Stimulated activated memory B cell treated with anti-CD40 and anti-IgM and Interleukin-4, amounts not matched to agents 10 μg/mL and 1 μg/mL and 100 μg/mL, for 72 hours (primary cell): ENCODE measurements at regions not wholly inside any gene's neighbourhood (a gene's known extent, or its start where the extent isn't known, plus 50 kb on each side); places are given as distances from the start of the nearest gene placed in this dataset.

Source experiments
- ATAC-seq: fragments of 150-1000 bp; cut with Tn5 transposase; 2 replicates; pipeline ENCODE4 v1.10.0; 2021
- H3K27ac Mint-ChIP-seq: one replicate; pipeline ENCODE4 v1.8.0; 2022; ENCODE audit warnings: mild to moderate bottlenecking, mixed read lengths
- H3K27me3 Mint-ChIP-seq: one replicate; pipeline ENCODE4 v1.8.0; 2022; ENCODE audit warnings: mixed read lengths
- H3K36me3 Mint-ChIP-seq: one replicate; pipeline ENCODE4 v1.8.0; 2022; ENCODE audit warnings: mixed read lengths
- H3K4me1 Mint-ChIP-seq: one replicate; pipeline ENCODE4 v1.8.0; 2022; ENCODE audit warnings: mixed read lengths
- H3K4me3 Mint-ChIP-seq: one replicate; pipeline ENCODE4 v1.8.0; 2022; ENCODE audit warnings: mild to moderate bottlenecking, moderate library complexity, mixed read lengths
- H3K9me3 Mint-ChIP-seq: one replicate; pipeline ENCODE4 v1.8.0; 2022; ENCODE audit warnings: mixed read lengths

DNA sequence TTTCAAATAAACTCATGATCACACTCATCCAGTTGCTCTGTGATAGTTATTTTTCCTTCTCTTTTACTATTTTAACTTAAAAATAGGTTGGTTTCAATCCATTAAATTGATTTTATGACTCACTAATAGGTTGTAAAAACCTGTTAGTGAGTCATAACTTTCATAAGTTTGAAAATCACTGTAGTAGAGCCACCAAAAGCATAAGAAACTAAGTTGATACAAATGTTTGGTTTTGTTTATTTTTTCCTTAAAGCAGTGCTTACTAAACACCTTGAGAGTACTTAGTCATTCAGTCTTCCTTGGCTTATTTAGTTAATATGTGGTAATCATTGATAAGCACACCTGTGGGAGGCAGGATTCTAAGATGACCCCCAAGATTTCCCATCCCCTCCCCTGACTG is 312.1 kb upstream of the MAN1A1 start:
- Mint-ChIP-seq H3K27ac (no peak overlapping the region), H3K36me3 (no peaks in the 10 kb centered on the region), H3K27me3 (no peaks in the 10 kb centered on the region), H3K4me3 (no peak overlapping the region), H3K9me3 (no peaks in the 10 kb centered on the region), H3K4me1 (no peaks in the 10 kb centered on the region)
- no peak for ATAC-seq

DNA sequence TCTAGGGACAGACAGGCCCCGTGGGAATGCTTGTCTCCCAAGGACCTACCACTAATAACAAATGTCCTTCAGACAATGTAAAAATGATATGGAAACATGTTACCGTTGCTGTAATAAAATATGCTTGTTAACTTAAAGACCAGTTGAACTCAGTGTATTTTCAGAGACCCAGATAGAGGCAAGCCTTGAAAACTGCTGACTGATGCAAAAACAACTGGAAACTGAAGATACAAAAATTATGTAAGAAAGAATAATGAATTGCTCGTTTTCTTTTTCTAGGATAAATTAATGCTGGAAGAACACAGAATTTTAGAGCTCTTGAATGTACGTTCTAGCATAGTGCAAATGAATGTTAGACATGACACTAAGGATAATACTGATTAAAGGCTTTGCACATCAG is 311.5 kb upstream of the MAN1A1 start:
- Mint-ChIP-seq H3K27me3 (no peaks in the 10 kb centered on the region), H3K4me1 (no peaks in the 10 kb centered on the region), H3K9me3 (no peaks in the 10 kb centered on the region), H3K36me3 (no peaks in the 10 kb centered on the region), H3K4me3 (no peak overlapping the region), H3K27ac (no peak overlapping the region)
- ATAC-seq = no peak

DNA sequence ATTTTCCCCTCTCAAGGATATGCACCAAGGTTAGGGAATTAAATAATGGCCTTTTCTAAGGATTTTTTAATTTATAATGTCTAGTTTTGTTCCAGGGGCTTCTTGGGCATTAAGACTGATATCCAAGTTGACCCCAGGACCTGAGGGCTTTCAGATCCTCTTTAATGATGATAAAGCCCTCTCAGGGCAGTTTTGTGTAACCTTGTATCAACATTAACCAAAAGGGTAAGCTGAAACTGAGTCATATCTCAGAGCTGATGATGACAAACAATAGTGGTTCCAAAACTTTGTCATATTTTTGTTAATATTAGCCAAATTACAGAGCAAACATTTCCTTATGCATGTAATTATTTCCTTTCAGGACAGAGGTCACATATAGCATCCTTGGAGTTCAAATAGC is 309.4 kb upstream of the MAN1A1 start:
- no peaks in the 10 kb centered on the region for H3K9me3 Mint-ChIP-seq
- ATAC-seq = no peak
- no peaks in the 10 kb centered on the region for H3K4me1 Mint-ChIP-seq
- H3K4me3 Mint-ChIP-seq = no peak overlapping the region
- no peaks in the 10 kb centered on the region for H3K27me3 Mint-ChIP-seq
- H3K36me3 Mint-ChIP-seq = no peaks in the 10 kb centered on the region
- no peak overlapping the region for H3K27ac Mint-ChIP-seq

DNA sequence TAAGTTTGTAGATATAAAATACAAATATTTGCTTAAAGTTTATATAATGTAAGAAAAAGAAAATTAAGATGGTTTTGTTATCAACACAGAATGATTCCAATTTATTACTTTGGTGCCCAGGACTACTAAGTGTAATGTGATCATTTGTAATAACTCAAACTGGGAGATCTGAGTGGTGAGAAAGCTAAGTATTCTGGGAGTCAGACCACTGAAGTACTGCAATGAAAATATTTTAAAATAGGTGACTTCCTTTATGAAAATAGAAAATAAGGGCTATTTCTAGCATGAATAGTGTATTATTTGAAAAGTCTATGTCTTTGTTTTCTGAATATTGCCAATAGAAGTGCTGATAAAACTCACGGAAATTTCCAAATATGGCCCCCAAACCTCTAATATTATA is 305.6 kb upstream of the MAN1A1 start:
- Mint-ChIP-seq H3K36me3 (no peaks in the 10 kb centered on the region), H3K27ac (no peak overlapping the region), H3K27me3 (no peaks in the 10 kb centered on the region), H3K9me3 (no peaks in the 10 kb centered on the region), H3K4me3 (no peak overlapping the region), H3K4me1 (no peaks in the 10 kb centered on the region)
- no peak for ATAC-seq

DNA sequence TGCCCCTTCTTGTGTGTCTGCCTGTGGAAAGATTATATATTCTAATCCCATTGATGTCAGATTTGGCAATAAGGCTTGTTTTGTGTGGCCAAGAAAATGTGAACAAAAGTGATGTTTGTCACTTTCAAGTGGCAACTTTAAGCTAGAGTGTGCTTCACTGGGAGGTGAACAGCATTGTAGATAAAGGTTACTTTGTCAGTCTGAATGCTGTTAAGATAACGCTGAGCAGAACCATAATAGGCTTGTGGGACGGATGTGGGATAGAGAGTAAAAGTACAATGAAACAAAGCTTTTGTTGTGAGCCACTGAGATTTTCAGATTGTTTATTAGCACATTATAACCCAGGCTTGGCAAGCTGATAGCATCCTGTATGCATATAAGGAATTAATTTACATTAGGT is 303.8 kb upstream of the MAN1A1 start:
- Mint-ChIP-seq H3K4me3 (no peak overlapping the region), H3K27me3 (no peaks in the 10 kb centered on the region), H3K9me3 (no peaks in the 10 kb centered on the region), H3K4me1 (no peaks in the 10 kb centered on the region), H3K27ac (no peak overlapping the region), H3K36me3 (no peaks in the 10 kb centered on the region)
- no peak for ATAC-seq

DNA sequence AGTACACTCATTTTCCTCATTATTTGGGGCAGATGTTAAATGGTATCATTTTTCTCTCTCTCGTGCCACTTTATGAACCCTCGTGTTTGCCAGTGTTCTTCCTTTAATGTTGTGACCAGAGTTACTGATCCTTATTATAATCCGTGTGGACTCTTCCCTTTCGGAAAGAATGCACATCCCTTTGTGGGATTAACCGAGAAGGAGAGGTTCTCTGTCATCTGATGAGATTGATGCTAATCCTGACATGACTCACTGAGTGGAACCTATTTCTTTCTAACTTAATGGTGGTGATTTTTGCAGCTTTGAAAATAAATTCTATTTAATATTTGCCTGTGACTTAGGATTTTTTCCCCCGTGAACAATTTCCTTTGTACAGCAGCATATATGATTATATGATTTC is 300.0 kb upstream of the MAN1A1 start:
- Mint-ChIP-seq H3K36me3 (no peaks in the 10 kb centered on the region), H3K27ac (no peak overlapping the region), H3K9me3 (no peaks in the 10 kb centered on the region), H3K4me3 (no peak overlapping the region), H3K27me3 (no peaks in the 10 kb centered on the region), H3K4me1 (no peaks in the 10 kb centered on the region)
- ATAC-seq = no peak

DNA sequence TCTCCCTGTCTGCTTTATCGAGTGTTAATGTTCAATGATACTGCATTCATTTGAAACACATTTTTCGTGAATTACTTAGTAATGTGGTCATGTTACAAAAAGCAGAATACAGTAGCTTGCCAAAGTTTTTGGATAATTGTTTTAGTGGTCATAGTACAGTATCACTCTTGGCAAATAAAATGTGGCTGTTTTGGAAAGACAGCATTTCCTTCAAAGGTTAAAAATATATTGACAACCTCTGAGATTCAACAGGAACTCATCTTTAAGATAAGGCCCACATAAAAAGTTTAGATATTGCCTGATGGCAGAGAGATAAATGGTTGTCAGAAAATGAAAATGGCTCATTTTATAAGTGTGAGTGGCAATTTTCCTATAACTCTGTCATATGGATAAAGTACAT is 297.7 kb upstream of the MAN1A1 start:
- Mint-ChIP-seq H3K27ac (no peak overlapping the region), H3K4me1 (no peaks in the 10 kb centered on the region), H3K4me3 (no peak overlapping the region), H3K9me3 (no peaks in the 10 kb centered on the region), H3K36me3 (no peaks in the 10 kb centered on the region), H3K27me3 (no peaks in the 10 kb centered on the region)
- no peak for ATAC-seq

- no peaks in the 10 kb centered on the region for H3K9me3 Mint-ChIP-seq
- H3K27ac Mint-ChIP-seq = no peak overlapping the region
- no peaks in the 10 kb centered on the region for H3K4me1 Mint-ChIP-seq
- no peaks in the 10 kb centered on the region for H3K36me3 Mint-ChIP-seq
- no peak overlapping the region for H3K4me3 Mint-ChIP-seq
- ATAC-seq = no peak
- H3K27me3 Mint-ChIP-seq = no peaks in the 10 kb centered on the region
Observed at GRCh38 chr6:119643876-119644275, 294.3 kb upstream of the MAN1A1 start.

DNA sequence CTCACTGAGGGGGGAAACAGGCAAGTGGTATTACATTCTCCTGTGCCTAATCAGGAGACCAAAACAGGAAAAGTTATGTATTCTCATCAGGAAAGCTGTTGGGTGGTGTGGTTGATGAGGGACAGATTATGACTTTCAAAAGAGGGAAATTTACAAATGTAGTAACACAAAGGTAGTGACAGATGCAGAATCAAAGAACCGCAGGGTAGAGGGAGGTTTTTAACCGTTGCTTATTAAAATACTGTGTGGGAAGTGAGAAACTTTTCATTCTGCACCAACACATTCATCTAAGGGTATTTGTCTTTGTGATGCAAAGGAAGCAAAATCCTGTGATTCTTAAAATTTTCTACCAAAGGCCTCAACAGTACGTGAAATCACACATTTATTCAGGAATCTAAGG is 288.2 kb upstream of the MAN1A1 start:
- H3K27ac Mint-ChIP-seq = no peak overlapping the region

DNA sequence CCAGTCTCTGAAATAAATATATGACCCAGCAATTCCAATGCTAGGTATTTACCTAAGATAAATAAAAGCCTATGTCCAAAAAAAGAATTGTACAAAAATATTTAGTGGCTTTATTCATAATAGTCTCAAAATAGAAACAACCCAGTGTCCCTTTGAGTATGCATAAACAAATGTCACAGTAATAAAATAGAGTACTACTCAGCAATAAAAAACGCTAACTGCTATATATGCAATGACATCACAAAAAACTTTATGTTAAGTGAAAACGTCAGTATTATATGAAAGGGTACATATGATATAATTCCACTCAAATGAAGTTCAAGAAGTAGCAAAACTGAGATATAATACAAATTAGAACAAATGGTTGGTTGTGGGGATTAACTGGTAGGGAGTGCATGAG is 286.5 kb upstream of the MAN1A1 start:
- Mint-ChIP-seq H3K4me1 (no peaks in the 10 kb centered on the region), H3K9me3 (peaks cover 2% of the 10 kb centered on the region), H3K27me3 (no peaks in the 10 kb centered on the region), H3K27ac (no peak overlapping the region), H3K36me3 (no peaks in the 10 kb centered on the region), H3K4me3 (no peak overlapping the region)
- ATAC-seq = no peak

More for the DNA sequence above, 288.2 kb upstream of the MAN1A1 start:
- H3K27me3 Mint-ChIP-seq = no peaks in the 10 kb centered on the region
- peaks cover 2% of the 10 kb centered on the region for H3K9me3 Mint-ChIP-seq
- no peaks in the 10 kb centered on the region for H3K36me3 Mint-ChIP-seq
- no peak for ATAC-seq
- H3K4me3 Mint-ChIP-seq = no peak overlapping the region
- no peaks in the 10 kb centered on the region for H3K4me1 Mint-ChIP-seq

DNA sequence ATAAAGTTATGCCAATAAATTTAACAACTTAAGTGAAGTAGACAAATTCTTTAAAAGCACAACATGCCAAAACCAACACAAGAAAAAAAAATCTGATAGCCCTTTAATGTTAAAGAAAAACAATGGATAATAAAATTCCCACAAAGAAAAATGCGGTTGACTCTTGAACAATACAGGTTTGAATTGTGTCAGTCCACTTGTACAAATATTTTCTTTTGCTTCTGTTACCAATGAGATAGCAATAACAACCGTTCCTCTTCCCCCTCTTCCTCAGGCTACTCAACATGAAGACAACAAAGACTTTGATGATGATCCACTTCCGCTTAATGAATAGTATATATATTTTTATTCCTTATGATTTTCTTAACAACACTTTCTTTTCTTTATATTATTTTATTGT is 283.9 kb upstream of the MAN1A1 start:
- H3K27ac Mint-ChIP-seq = no peak overlapping the region
- H3K27me3 Mint-ChIP-seq = no peaks in the 10 kb centered on the region
- peaks cover 2% of the 10 kb centered on the region for H3K9me3 Mint-ChIP-seq
- H3K4me1 Mint-ChIP-seq = no peaks in the 10 kb centered on the region
- H3K36me3 Mint-ChIP-seq = no peaks in the 10 kb centered on the region
- H3K4me3 Mint-ChIP-seq = no peak overlapping the region
- ATAC-seq = no peak

- Mint-ChIP-seq H3K9me3 (peaks cover 2% of the 10 kb centered on the region), H3K27me3 (no peaks in the 10 kb centered on the region), H3K4me3 (no peak overlapping the region), H3K36me3 (no peaks in the 10 kb centered on the region), H3K27ac (no peak overlapping the region), H3K4me1 (no peaks in the 10 kb centered on the region)
- ATAC-seq = no peak
Observed at GRCh38 chr6:119630561-119631192, 281.1 kb upstream of the MAN1A1 start.

- H3K27ac Mint-ChIP-seq = no peak overlapping the region
- no peaks in the 10 kb centered on the region for H3K36me3 Mint-ChIP-seq
- no peaks in the 10 kb centered on the region for H3K27me3 Mint-ChIP-seq
- no peaks in the 10 kb centered on the region for H3K4me1 Mint-ChIP-seq
- no peaks in the 10 kb centered on the region for H3K9me3 Mint-ChIP-seq
- no peak overlapping the region for H3K4me3 Mint-ChIP-seq
- ATAC-seq = no peak
Observed at GRCh38 chr6:119628691-119629594, 279.4 kb upstream of the MAN1A1 start.

GRCh38 chr6:119627908-119628669 is 278.5 kb upstream of the MAN1A1 start:
- Mint-ChIP-seq H3K4me3 (no peak overlapping the region), H3K27me3 (no peaks in the 10 kb centered on the region), H3K27ac (no peak overlapping the region), H3K36me3 (no peaks in the 10 kb centered on the region), H3K4me1 (no peaks in the 10 kb centered on the region), H3K9me3 (no peaks in the 10 kb centered on the region)
- ATAC-seq = no peak

DNA sequence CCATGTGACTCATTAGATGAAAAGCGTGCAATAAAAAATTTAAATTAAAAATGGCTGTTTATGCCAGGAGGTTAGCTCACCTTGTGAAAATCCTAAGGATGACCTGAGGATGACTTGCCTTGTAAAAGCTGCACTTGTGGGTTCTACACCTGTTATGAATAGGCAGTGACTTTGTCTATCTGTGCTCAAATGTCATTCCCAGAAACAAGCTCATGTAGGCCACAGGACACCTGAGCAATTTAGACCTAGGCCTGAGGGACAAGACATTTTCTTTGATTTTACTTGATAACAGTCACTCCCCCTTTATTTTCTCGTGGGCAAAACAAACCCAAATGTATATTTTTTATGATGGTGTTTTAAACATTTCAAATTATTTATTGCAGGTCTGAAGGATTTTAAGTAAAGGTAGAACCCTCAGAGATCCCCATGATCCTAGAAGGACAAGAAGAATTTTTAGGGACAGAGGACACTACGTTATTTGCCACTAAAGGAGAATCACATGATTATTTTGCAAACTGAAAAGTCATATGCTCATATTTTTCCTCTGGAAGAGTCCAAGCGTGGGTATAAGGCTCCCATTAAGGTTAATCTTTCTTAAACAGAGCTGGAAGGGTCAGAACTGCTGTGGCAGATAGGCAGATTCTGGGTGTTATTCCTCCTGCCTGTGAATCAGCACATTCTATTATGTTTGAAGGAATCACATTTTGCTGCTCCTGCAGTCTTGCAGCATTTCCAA is 277.5 kb upstream of the MAN1A1 start:
- Mint-ChIP-seq H3K36me3 (no peaks in the 10 kb centered on the region), H3K27me3 (no peaks in the 10 kb centered on the region), H3K4me1 (no peaks in the 10 kb centered on the region), H3K9me3 (no peaks in the 10 kb centered on the region), H3K27ac (no peak overlapping the region), H3K4me3 (no peak overlapping the region)
- no peak for ATAC-seq
